ENCODE measurements at regions not wholly inside any gene's neighbourhood (a gene's known extent, or its start where the extent isn't known, plus 50 kb on each side); places are given as distances from the start of the nearest gene placed in this dataset.

DNA sequence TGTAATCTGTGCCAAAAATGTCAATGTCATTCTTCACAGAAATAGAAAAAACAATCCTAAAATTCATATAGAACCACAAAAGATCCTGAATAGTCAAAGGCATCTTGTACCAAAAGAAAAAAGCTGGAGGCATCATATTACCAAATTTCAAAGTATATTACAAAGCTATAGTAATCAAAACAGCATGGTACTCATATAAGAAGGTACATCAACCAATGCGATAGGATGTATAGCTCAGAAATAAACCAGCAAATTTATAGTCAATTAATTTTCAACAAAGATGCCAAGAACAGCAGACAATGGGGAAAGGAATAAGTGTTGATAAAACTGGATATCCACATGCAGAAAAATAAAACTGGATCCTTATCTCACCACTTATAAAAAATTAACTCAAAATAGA, 150.5 kb upstream of the PRICKLE2 start:
- Mint-ChIP-seq H3K27me3 (ENCODE audit: low read depth) (no peaks in the 10 kb centered on the region), H3K36me3 (peaks cover 8% of the 10 kb centered on the region), H3K9me3 (peaks cover 25% of the 10 kb centered on the region), H3K27ac (no peak overlapping the region), H3K4me3 (no peak overlapping the region), H3K4me1 (peaks cover 3% of the 10 kb centered on the region)
- no peak for DNase-seq (ENCODE audit: low spot score in 2 of 2, unreplicated experiment in 2 of 2)
- TF ChIP-seq, protein P1, sequence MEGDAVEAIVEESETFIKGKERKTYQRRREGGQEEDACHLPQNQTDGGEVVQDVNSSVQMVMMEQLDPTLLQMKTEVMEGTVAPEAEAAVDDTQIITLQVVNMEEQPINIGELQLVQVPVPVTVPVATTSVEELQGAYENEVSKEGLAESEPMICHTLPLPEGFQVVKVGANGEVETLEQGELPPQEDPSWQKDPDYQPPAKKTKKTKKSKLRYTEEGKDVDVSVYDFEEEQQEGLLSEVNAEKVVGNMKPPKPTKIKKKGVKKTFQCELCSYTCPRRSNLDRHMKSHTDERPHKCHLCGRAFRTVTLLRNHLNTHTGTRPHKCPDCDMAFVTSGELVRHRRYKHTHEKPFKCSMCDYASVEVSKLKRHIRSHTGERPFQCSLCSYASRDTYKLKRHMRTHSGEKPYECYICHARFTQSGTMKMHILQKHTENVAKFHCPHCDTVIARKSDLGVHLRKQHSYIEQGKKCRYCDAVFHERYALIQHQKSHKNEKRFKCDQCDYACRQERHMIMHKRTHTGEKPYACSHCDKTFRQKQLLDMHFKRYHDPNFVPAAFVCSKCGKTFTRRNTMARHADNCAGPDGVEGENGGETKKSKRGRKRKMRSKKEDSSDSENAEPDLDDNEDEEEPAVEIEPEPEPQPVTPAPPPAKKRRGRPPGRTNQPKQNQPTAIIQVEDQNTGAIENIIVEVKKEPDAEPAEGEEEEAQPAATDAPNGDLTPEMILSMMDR (IDR thresholded peaks at IDR 0.05; ENCODE audit: unreplicated experiment) = no peak

DNA sequence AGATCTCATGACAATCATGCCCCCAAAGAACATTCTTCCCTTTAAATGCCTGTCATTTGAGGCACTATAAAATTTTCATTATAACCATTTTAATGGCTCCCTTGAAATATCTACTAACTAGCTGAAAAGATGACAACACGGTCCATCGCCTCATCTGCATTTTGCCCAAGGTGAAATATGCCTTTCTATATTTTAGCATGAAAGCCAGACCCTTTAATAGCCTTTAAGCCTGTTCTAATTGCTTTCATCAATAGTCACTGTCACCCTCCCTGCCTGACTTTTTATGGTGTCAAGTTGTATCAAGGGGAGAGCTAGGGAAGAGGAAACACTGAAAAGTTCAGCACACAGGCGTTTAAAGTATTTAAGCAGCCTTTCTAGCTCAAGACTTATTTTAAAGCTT, 144.1 kb upstream of the PRICKLE2 start:
- Mint-ChIP-seq H3K4me1 (peaks cover 11% of the 10 kb centered on the region), H3K27me3 (ENCODE audit: low read depth) (no peaks in the 10 kb centered on the region), H3K9me3 (peaks cover 5% of the 10 kb centered on the region), H3K27ac (no peak overlapping the region), H3K4me3 (no peak overlapping the region), H3K36me3 (peaks cover 3% of the 10 kb centered on the region)
- TF ChIP-seq, protein P1 (IDR thresholded peaks at IDR 0.05; ENCODE audit: unreplicated experiment) = no peak
- no peak for DNase-seq (ENCODE audit: low spot score in 2 of 2, unreplicated experiment in 2 of 2)

DNA sequence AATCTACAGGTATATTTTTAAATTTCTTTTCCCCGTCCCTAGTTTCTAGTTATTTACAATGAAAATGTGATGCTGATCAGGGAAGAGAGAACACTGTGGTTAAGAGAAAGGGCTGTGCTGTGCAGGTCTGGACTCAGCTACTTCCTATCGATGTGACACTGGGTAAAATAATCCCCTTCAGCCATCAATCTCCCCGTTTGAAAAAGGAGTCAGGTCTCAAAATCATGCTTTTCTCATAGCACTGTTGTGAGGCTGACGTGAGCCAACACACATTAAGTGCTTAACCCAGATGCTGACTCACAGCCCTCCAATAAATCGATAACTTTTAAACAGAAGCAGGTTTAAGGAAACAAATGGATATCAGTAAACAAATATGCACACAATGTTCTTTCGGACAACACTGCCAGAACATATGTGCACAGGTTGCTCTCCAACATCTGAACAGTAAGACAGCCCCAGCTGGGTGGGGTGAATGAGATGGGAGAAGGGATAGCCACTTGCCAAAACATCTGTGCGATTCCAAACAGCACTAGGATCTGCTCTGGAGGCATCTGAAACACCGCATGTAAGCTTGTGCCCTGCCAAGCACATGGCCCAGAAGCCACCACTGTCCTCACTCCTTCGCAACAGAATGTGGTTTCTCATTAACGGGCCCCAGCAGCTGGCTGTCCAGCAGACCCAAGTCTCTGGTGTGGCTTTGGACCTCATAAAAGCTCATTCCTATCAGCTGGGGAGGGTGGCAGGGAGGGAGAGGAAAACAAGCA, 143.2 kb upstream of the PRICKLE2 start:
- Mint-ChIP-seq H3K27me3 (ENCODE audit: low read depth) (no peaks in the 10 kb centered on the region), H3K36me3 (peaks cover 2% of the 10 kb centered on the region), H3K4me1 (peaks cover 11% of the 10 kb centered on the region), H3K4me3 (no peak overlapping the region), H3K27ac (no peak overlapping the region), H3K9me3 (peaks cover 3% of the 10 kb centered on the region)
- DNase-seq (ENCODE audit: low spot score in 2 of 2, unreplicated experiment in 2 of 2) = no peak
- TF ChIP-seq, protein P1 (IDR thresholded peaks at IDR 0.05; ENCODE audit: unreplicated experiment) = no peak

DNA sequence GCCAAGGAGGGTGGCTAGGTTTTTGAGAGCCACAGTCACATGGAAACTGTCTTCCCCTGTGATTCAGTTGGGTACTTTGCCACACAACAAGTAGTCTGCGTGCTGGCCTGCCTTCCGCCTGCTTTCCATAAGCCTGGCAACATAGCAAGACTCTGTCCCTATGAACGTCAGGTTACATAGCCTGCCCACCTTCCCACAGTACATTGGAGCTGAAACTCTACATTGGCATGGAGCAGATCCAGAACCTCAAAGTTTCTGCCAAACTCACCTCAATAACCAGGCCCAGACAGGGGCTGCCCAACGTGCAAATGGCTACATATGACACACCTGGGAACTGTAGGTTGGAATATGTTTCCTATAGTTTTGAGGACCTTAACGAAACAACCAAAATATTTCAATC, 140.6 kb upstream of the PRICKLE2 start:
- no peak overlapping the region for H3K27ac Mint-ChIP-seq
- TF ChIP-seq, protein P1 (IDR thresholded peaks at IDR 0.05; ENCODE audit: unreplicated experiment) = no peak
- no peak for DNase-seq (ENCODE audit: low spot score in 2 of 2, unreplicated experiment in 2 of 2)
- no peaks in the 10 kb centered on the region for H3K27me3 Mint-ChIP-seq (ENCODE audit: low read depth)
- H3K9me3 Mint-ChIP-seq = peaks cover 3% of the 10 kb centered on the region
- no peak overlapping the region for H3K4me3 Mint-ChIP-seq
- H3K36me3 Mint-ChIP-seq = no peaks in the 10 kb centered on the region
- H3K4me1 Mint-ChIP-seq = peaks cover 19% of the 10 kb centered on the region

DNA sequence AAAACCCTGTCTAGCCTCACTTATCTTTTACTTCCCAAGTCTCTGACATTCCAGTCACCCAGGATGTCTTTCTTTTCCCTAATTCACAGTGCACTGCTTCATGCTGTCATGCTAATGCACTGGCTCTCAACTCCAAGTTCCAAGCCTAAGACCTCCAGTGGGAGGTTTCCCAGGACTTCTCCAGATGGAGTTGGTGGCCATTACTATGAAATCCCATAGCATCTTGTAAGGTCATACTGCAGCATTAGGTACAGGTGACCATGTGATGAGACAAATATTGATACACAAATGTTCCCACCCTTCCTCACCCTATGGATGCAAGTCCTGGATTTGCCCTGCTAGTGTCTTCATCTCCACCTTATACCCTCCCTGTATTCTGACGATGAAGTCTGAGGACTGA, 138.6 kb upstream of the PRICKLE2 start:
- DNase-seq (ENCODE audit: low spot score in 2 of 2, unreplicated experiment in 2 of 2) = no peak
- Mint-ChIP-seq H3K36me3 (no peaks in the 10 kb centered on the region), H3K27ac (no peak overlapping the region), H3K4me1 (peaks cover 26% of the 10 kb centered on the region), H3K9me3 (no peaks in the 10 kb centered on the region), H3K27me3 (ENCODE audit: low read depth) (no peaks in the 10 kb centered on the region), H3K4me3 (no peak overlapping the region)
- TF ChIP-seq, protein P1 (IDR thresholded peaks at IDR 0.05; ENCODE audit: unreplicated experiment) = no peak

Data from mesothelial cell of epicardium (in vitro differentiated cells).